GM12878 (cell line): ENCODE measurements at regions not wholly inside any gene's neighbourhood (a gene's known extent, or its start where the extent isn't known, plus 50 kb on each side); places are given as distances from the start of the nearest gene placed in this dataset.

ENCODE experiments used
- ATAC-seq: fragments of 200-7000 bp; cut with Tn5 transposase; 3 replicates; pipeline ENCODE4 v1.9.1; 2020; ENCODE audit warnings: mild to moderate bottlenecking, moderate library complexity
- BruUV-seq: library from RNA; stranded (reverse); fragments of 400-500 nt; replicated peaks from 2 replicates; lab custom pipeline; 2021; lab: Mats Ljungman, UMichigan
- CTCF ChIA-PET: fragments of 300-600 bp; sonication (Branson Sonifier 250); formaldehyde crosslinking; extraction: SDS; loops from one replicate; lab custom pipeline; 2021; ENCODE audit warnings: inconsistent platforms; lab: Yijun Ruan, JAX
- POLR2A ChIA-PET: fragments of 350-600 bp; formaldehyde crosslinking; extraction: SDS; loops from one replicate; lab custom pipeline; 2021; ENCODE audit warnings: inconsistent platforms; lab: Charles Lee
- RAD21 ChIA-PET: fragments of 300-600 bp; sonication (Branson Sonifier 250); formaldehyde crosslinking; loops from one replicate; lab custom pipeline; 2023; ENCODE audit warnings: antibody characterized with exemption; ENCODE audit not compliant: unreplicated experiment; lab: Charles Lee
- SMC1A ChIA-PET: fragments of 300-600 bp; sonication (Branson Sonifier 250); formaldehyde crosslinking; loops from one replicate; lab custom pipeline; 2023; ENCODE audit not compliant: unreplicated experiment, uncharacterized antibody; lab: Charles Lee
- DNase-seq: peaks from one replicate; pipeline ENCODE4 v3.0.0-alpha.2; 2011; ENCODE audit warnings: low read depth, low spot score
- FAIRE-seq: peaks from 3 replicates; lab custom pipeline; 2011; peaks lifted over from hg19 to GRCh38; lab: Jason Lieb, UNC
- H2AFZ ChIP-seq: 2 replicates; pipeline ENCODE4 v1.6.0; 2011; ENCODE audit warnings: low read depth, low read length, control low read depth; ENCODE audit not compliant: control insufficient read depth
- H3K27ac ChIP-seq: 2 replicates; pipeline ENCODE4 v1.5.1; 2011; ENCODE audit warnings: control low read depth; ENCODE audit not compliant: control insufficient read depth, insufficient read depth
- H3K27me3 ChIP-seq, 2 experiments: replicated peaks in 1 of 2; 2 replicates each; pipeline versions ENCODE4 v1.6.0 to v1.6.1; 2011; ENCODE audit warnings: low read length in 1 of 2; ENCODE audit not compliant: control insufficient read depth in 2 of 2, insufficient read depth in 2 of 2
- H3K36me3 ChIP-seq, 2 experiments: 2 replicates each; pipeline ENCODE4 v1.5.1; 2011; ENCODE audit warnings: low read length in 1 of 2; ENCODE audit not compliant: control insufficient read depth in 2 of 2, insufficient read depth in 2 of 2
- H3K4me1 ChIP-seq: 2 replicates; pipeline ENCODE4 v1.6.1; 2011; ENCODE audit warnings: mild to moderate bottlenecking, low read length, moderate library complexity, mixed read lengths; ENCODE audit not compliant: control insufficient read depth, insufficient read depth
- H3K4me2 ChIP-seq: 2 replicates; pipeline ENCODE4 v1.6.0; 2011; ENCODE audit warnings: control low read depth; ENCODE audit not compliant: control insufficient read depth, insufficient read depth
- H3K4me3 ChIP-seq: fragments of 200-600 bp; sonication (generic); 2 replicates; pipeline ENCODE4 v1.5.1; 2016
- H3K79me2 ChIP-seq: 2 replicates; pipeline ENCODE4 v1.6.0; 2011; ENCODE audit warnings: low read length; ENCODE audit not compliant: control insufficient read depth, insufficient read depth
- H3K9ac ChIP-seq: 2 replicates; pipeline ENCODE4 v1.8.0; 2011; ENCODE audit warnings: low read length, control low read depth, mixed read lengths; ENCODE audit not compliant: control insufficient read depth, insufficient read depth
- H3K9me3 ChIP-seq: replicated peaks from 3 replicates; pipeline ENCODE4 v1.5.1; 2011; ENCODE audit warnings: mild to moderate bottlenecking, low read length; ENCODE audit not compliant: control insufficient read depth, insufficient read depth
- H4K20me1 ChIP-seq: 2 replicates; pipeline ENCODE4 v1.6.0; 2011; ENCODE audit not compliant: control insufficient read depth, insufficient read depth
- BCL11A ChIP-seq: IDR thresholded peaks from 2 replicates; pipeline ENCODE4 v1.6.1; 2011; ENCODE audit warnings: low read depth, low read length
- ELK1 ChIP-seq: IDR thresholded peaks from 2 replicates; pipeline ENCODE4 v1.6.1; 2012; ENCODE audit warnings: low read depth, low read length, improper control_type of control experiment
- ESRRA ChIP-seq: IDR thresholded peaks from 2 replicates; pipeline ENCODE4 v1.6.1; 2012; ENCODE audit warnings: mild to moderate bottlenecking, low read length, improper control_type of control experiment
- FOS ChIP-seq: IDR thresholded peaks from 3 replicates; pipeline ENCODE4 v1.6.1; 2011; ENCODE audit warnings: borderline replicate concordance; ENCODE audit not compliant: insufficient read length; ENCODE audit errors: extremely low read depth
- HCFC1 ChIP-seq: fragments of 150-350 bp; IDR thresholded peaks from 2 replicates; pipeline ENCODE4 v1.6.1; 2014; ENCODE audit warnings: low read length
- IKZF1 ChIP-seq: fragments of 450-650 bp; conservative IDR thresholded peaks from 2 replicates; pipeline ENCODE4 v1.6.1; 2017; ENCODE audit warnings: antibody characterized with exemption, mild to moderate bottlenecking
- IKZF2 ChIP-seq, 2 experiments: fragments of 450-650 bp; IDR thresholded peaks; 2 replicates each; pipeline ENCODE4 v1.6.1; 2017; ENCODE audit warnings: mild to moderate bottlenecking in 2 of 2, moderate library complexity in 2 of 2
- MEF2B ChIP-seq: fragments of 450-650 bp; IDR thresholded peaks from 2 replicates; pipeline ENCODE4 v1.6.1; 2018; ENCODE audit warnings: mild to moderate bottlenecking, moderate library complexity; ENCODE audit not compliant: partially characterized antibody, poor library complexity, severe bottlenecking
- MLLT1 ChIP-seq: fragments of 450-650 bp; IDR thresholded peaks from 2 replicates; pipeline ENCODE4 v1.6.1; 2016; ENCODE audit warnings: mild to moderate bottlenecking
- MTA3 ChIP-seq: IDR thresholded peaks from 2 replicates; pipeline ENCODE4 v1.6.1; 2012; ENCODE audit warnings: low read length, inconsistent platforms, borderline replicate concordance
- NR2C2 ChIP-seq: IDR thresholded peaks from 2 replicates; pipeline ENCODE4 v1.6.1; 2011; ENCODE audit warnings: borderline replicate concordance, low read depth; ENCODE audit not compliant: control insufficient read depth, insufficient read length
- NRF1 ChIP-seq: conservative IDR thresholded peaks from 2 replicates; pipeline ENCODE4 v1.6.1; 2011; ENCODE audit warnings: mild to moderate bottlenecking, low read depth, low read length, improper control_type of control experiment
- RAD21 ChIP-seq: IDR thresholded peaks from 2 replicates; pipeline ENCODE4 v1.6.1; 2011; ENCODE audit warnings: mild to moderate bottlenecking, low read depth, low read length, moderate library complexity; ENCODE audit not compliant: insufficient read depth
- RAD51 ChIP-seq: fragments of 450-650 bp; IDR thresholded peaks from 2 replicates; pipeline ENCODE4 v1.6.1; 2016; ENCODE audit warnings: moderate library complexity, mild to moderate bottlenecking, inconsistent platforms
- RBBP5 ChIP-seq: fragments of 200-600 bp; sonication (generic); conservative IDR thresholded peaks from 2 replicates; pipeline ENCODE4 v1.6.1; 2016
- RFX5 ChIP-seq: IDR thresholded peaks from 2 replicates; pipeline ENCODE4 v1.6.1; 2011; ENCODE audit warnings: low read depth, low read length, improper control_type of control experiment
- SP1 ChIP-seq: IDR thresholded peaks from one replicate; pipeline ENCODE4 v1.6.1; 2011; ENCODE audit warnings: low read depth, low read length
- STAT1 ChIP-seq: fragments of 450-650 bp; conservative IDR thresholded peaks from 2 replicates; pipeline ENCODE4 v1.6.1; 2014; ENCODE audit warnings: antibody characterized with exemption, mild to moderate bottlenecking
- USF1 ChIP-seq: IDR thresholded peaks from 2 replicates; pipeline ENCODE4 v1.6.1; 2011; ENCODE audit warnings: borderline replicate concordance, low read depth, mild to moderate bottlenecking, moderate library complexity, mixed read lengths, low read length; ENCODE audit not compliant: insufficient read depth; ENCODE audit errors: extremely low read length
- ZNF217 ChIP-seq: fragments of 450-650 bp; IDR thresholded peaks from 2 replicates; pipeline ENCODE4 v1.6.1; 2017; ENCODE audit warnings: antibody characterized with exemption, mild to moderate bottlenecking
- WGBS: methylation state at CpG from one replicate; pipeline ENCODE4 v1.1.6; 2016; ENCODE audit warnings: low lambda C conversion rate; ENCODE audit not compliant: insufficient replicate concordance, insufficient coverage; ENCODE audit errors: missing lambda C conversion rate; 5-methylcytosine and 5-hydroxymethylcytosine counted together
- in situ Hi-C: fragments of 300-500 bp; cut with MboI; formaldehyde crosslinking; loops from 9 replicates; pipeline ENCODE4 v1.14.3; 2018; ENCODE audit warnings: mixed read lengths
- intact Hi-C: fragments of 100-400 bp; cut with micrococcal nuclease; formaldehyde crosslinking; loops from one replicate; pipeline ENCODE4 v1.14.2; 2022; ENCODE audit not compliant: unreplicated experiment

GRCh38 chr14:73784181-73784987, 67.2 kb upstream of the PTGR2 start (continued):
- no peak for TF ChIP-seq ELK1
- TF ChIP-seq USF1 = peak; percentile 4
- TF ChIP-seq FOS = no peak
- no peak for TF ChIP-seq RBBP5
- TF ChIP-seq ESRRA = no peak
- TF ChIP-seq HCFC1 = no peak
- no peak for TF ChIP-seq RFX5
- TF ChIP-seq NRF1 = no peak
- peak; percentile 83 for TF ChIP-seq RAD51

- Histone ChIP-seq H2AFZ (no peak overlapping the region), H4K20me1 (no peaks in the 10 kb centered on the region), H3K4me1 (peaks cover 53% of the 10 kb centered on the region), H3K36me3 (peaks cover 0 to 5% of the 10 kb centered on the region in 2 experiments; a peak in 2 of 4 replicates), H3K4me3 (peak overlapping the region; percentile 97), H3K4me2 (peak overlapping the region; percentile 90), H3K79me2 (peaks cover 89% of the 10 kb centered on the region), H3K27me3 (no peaks in the 10 kb centered on the region), H3K27ac (peak overlapping the region; percentile 94), H3K9me3 (no peaks in the 10 kb centered on the region), H3K9ac (peak overlapping the region; percentile 90)
- intact Hi-C loops (loop anchor here (1.0 kb wide), 1 partner anchor 13 kb away; no protein-coding TSS in a partner anchor), in situ Hi-C loops (no loop called here)
- no TSS peak for BruUV-seq
- 77% methylated on average over 10 of the region's 10 CpGs for WGBS
- DNase-seq (no peak), ATAC-seq (peak; percentile 11; the same call in 2 of the 3 replicates), FAIRE-seq (no peak)
- CTCF ChIA-PET = interaction anchor here (1.3 to 8.2 kb wide), 4 partner anchors 12 to 55 kb away, joined by 3 to 91 read pairs (median 48); a partner anchor contains a TSS
- RAD21 ChIA-PET = interaction anchor here (1.3 to 25.9 kb wide), 2 partner anchors 9 to 23 kb away, joined by 6 to 710 read pairs; a partner anchor contains a TSS
- POLR2A ChIA-PET = interaction anchor here (6.5 to 10.2 kb wide), 3 partner anchors 13 to 30 kb away, joined by 52 to 260 read pairs (median 142); a partner anchor contains a TSS
- SMC1A ChIA-PET = interaction anchor here (1.1 to 10.7 kb wide), 6 partner anchors 12 to 41 kb away, joined by 3 to 280 read pairs (median 38); a partner anchor contains a TSS
- TF ChIP-seq IKZF1 (0 out of 2 replicates have a peak, but pooled peaks have one; percentile 29), BCL11A (no peak), RAD21 (no peak), MTA3 (0 out of 2 replicates have a peak, but pooled peaks have one; percentile 4), STAT1 (no peak), SP1 (no peak), MLLT1 (peak; percentile 46; the same call in 1 of the 2 replicates), IKZF2 (IDR thresholded peaks at IDR 0.05) (0 out of 4 replicates have a peak, but pooled peaks of 1 of the 2 experiments have one; percentile 53), NR2C2 (no peak), MEF2B (peak; percentile 79), ZNF217 (peak; percentile 31; the same call in 1 of the 2 replicates)
Measured at GRCh38 chr14:73783107-73783727, 68.4 kb upstream of the PTGR2 start.
